NCI-H146 (cell line): ENCODE measurements at regions not wholly inside any gene's neighbourhood (a gene's known extent, or its start where the extent isn't known, plus 50 kb on each side); places are given as distances from the start of the nearest gene placed in this dataset.

Experiments
- DNase-seq: peaks from one replicate; lab custom pipeline; 2025; lab: John Stamatoyannopoulos, UW

DNA sequence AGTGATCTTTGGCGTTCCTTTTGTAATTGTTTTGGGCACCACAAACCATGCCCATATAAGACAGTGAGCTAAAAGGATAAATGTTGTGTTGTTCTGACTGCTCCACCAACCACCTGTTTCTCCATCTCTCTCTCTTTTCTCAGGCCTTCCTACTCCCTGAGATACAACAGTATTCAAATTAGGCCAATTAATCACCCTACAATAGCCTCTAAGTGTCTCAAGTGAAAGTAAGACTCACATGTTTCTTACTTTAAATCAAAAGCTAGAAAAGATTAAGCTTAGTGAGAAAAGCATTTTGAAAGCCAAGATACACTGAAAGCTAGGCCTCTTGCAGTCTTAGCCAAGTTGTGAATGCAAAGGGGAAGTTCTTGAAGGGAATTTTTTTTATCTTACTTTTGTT is 268.8 kb upstream of the NREP start:
- DNase-seq, result no peak

DNA sequence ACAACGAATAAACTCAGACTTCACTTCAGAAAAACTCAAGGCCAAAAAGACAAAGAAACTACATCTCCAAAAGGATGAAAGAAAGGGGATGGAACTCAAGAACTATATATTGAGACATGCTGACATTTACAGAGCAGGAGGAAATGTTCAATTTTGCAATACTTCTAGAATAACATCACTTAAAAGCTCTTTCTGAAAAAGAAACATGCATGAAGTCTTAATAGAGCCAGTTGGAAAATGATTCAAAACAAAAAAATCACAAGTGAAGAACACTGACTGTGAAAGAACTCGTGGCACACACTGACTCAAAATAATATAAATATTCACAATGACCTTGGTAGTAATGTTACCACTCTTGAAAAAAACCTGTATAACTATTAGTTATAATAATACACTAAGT is 267.8 kb upstream of the NREP start:
- DNase-seq, result no peak

DNA sequence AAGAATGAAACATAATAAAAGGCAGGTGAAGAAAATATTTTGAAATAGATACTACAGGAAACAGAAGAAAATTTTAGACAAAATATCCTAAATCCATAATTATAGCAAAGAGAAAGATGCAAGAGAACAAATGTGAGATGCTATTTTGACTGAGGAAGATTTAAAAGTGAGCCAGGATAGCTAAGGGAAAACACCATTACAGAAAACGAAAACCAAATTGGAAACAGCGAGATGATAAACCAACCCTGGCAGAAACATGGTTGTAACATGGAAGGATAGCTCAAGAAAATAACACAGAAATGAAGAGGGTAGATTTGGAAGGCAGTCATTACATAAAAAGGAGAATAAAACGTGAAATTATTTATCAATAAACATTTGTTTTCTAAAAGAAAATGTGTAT is 267.2 kb upstream of the NREP start:
- DNase-seq, result no peak

DNA sequence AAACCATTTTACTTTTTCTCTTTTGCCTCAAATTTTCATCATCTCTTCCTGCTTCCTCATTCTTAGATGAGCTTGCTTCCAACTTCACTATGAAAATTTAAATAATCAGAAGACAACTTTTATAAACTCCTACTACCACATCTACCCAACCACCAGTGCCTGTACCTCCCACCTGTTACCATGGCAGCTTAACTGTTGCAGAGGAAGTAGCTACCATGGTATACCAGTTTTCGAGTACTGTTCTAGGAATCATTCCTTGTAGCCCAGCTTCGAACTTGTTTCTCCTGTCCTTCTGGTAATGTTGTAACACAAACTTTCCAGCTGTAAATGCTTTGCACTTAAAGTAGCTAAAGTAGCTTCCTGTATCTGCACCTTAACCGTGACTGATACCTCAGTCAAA is 266.8 kb upstream of the NREP start:
- DNase-seq, result no peak

DNA sequence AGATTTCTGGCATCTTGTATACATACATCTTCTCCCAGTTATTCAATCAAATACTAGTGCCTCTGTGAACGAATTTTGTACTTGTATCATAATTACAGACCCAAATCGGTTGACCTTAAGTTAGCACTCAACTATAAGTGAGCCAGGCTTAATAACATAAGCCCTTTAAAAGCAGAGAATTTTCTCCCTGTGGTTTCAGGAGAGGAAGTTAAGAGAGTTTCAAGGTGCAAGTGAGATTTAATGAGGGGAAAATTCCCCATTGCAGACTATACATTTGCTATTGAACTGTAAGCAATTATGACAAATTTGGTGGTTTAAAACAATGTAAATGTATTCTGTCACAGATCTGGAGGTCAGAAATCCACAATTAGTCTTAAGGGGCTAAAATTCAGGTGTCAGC is 261.9 kb upstream of the NREP start:
- DNase-seq, result no peak

DNA sequence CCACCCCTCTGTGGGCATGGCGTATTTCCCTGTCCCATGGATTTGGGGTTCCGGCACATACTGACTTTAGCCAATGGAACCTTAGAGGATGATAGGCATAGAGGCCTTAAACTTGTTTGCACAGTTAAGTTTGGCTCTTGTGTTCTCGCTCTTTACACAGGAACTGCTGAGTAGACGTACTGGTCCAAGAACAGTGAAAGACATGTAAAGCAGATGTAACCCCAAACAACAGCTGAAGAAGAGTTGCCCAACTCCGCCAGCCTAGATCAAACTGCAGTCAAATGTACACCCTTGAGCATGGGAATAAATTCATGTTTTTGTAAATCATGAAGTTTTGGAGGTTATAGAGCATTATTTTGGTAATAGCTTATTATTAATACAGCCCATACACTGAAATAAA is 260.0 kb upstream of the NREP start:
- no peak for DNase-seq

DNA sequence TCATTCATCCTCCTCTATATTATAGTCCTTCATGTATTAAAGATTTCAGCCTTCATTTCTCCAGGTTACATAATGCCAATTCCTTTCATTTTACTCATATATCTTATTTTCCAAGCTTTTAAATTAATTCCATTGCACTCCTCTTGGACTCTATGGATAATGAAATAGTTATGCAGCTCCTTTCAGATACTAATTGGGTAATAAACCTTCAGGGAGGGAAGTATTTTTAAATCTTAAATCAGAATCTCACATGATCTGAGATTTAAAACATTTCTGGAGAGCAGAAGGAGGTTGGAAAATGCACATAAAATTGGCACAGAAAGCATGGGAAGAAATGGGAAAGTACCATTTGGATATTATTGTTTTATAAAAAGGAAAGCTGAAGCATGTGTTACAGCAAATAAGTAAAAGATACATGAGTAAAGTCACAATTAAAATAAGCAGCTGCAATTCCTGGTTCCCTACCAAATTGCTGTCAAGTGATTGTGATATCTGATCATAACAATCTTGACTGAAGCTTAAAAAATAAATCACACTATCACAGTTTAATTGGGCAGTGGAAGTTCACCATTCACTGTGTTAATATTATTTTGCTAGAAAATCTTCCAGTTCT is 257.9 kb upstream of the NREP start:
- no peak for DNase-seq

DNA sequence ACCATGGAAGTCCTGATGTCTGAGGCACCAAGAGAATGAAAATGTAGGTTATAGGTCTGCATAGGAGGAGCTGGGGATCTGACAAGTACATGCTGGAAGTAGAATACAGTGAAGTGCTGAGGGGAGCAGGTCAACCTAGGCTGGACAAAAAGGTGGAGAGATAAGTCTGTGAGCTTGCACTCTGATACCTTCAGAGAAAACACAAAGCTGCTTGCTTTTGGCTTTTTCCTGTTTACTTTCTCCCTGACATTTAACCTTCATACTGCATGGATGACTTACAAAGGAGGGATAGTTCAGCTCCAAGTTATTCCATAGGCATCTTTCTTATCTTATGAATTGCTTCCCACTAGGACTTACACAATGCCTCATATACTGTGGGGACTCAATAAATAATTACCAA is 256.7 kb upstream of the NREP start:
- DNase-seq, result no peak

DNA sequence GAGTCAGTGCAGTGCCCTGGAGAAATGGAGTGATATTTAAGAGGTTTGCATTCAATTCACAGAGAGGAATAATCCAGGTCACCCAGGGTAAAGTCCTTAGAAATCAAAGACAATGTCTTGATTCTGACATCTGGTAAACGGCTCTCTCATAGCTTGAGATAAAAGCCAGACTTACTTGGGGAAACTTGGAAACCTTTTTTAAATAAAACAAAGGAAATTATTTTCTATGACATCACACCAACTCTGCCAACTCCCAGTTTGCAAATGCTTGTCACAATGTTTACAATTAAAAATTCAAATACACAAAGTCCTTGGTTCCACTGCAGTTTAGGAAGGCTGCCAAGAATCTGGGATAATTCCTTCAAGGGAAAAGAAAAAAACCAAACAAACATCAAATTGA is 255.1 kb upstream of the NREP start:
- no peak for DNase-seq

DNA sequence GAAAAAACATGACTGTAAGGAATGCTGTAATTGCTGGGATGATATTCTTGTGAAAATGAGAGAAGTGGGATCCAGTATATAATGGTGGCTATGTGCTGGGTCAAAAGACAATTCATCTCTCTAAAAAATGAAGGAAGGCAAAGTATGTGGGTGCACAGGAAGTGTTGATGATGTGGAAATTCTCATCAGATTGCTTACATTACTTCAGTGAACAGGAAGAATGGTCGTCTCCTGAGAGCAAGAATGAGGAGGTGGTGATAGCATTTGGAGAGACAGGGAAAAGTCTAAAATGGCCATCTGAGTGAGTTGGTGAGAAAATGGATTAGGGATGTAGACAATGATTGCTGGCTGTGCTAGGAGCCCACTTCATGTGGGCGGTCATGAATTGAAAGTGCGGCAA is 253.5 kb upstream of the NREP start:
- DNase-seq, result no peak

DNA sequence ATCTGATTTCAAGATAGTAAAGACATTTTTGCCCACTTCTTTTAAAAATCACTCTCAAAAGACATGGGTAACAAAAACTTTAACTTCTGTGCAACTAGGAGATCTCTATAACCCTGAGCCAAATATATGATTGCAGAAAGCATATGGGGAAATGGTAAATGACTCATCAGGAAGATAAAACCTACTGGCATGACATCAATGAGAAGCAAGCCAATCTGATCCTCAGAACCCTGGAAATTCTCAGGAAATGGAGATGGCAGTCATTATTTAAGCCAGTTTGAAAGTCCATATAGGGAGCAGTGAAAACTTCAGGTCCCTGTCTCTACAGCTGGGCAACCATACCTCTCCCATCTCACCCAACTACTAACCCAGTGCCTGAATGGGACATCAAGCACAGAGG is 249.7 kb upstream of the NREP start:
- DNase-seq, result no peak

DNA sequence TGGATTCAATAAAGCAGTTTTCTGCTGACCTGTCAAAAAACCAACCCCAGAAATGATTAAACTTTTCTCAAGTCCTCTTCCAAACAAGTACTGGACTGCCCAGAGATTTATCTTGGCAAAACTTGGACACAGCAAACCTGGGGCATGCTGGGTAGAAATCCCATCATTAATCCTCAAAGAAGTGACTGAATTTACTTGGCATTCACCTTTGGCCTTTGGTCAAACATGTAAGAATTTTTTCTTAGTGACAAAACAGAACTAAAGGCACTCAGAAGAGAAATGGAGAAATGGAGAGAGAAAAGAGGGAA is 248.6 kb upstream of the NREP start:
- DNase-seq, result no peak

DNA sequence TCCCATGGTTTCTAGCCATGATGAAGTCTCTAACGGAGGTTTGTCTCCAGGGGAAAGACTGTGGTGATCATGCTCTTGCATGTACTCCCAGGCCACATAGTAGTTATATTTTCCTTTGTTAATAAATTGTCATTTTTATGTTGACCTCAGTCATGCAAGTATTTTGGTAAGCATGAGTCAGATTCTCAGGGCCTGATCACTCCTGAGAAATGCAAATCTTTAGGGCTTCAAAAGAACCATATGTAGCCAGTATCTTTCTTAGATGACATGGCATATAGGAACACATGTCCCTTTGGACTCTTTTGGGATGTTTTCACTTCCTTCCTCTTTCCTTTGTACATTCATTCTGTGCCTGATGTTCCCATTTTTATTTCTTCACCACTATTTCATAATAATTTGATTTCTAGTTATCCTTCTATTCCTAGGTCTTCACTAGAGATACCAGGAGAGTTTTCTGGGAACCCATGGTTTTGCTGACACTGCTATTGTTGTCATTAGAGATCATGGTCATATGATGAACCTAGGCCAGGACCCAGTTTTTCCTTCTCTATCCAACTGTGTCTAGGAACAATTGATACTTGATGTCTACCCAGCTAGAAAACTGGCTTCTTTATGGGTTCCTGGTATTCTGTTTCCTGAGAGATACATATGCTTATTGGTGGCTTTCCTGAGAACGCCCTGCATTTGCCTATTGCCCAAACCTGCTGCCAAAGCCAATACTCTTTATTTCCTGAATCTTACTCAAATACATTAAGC is 248.1 kb upstream of the NREP start:
- no peak for DNase-seq

DNA sequence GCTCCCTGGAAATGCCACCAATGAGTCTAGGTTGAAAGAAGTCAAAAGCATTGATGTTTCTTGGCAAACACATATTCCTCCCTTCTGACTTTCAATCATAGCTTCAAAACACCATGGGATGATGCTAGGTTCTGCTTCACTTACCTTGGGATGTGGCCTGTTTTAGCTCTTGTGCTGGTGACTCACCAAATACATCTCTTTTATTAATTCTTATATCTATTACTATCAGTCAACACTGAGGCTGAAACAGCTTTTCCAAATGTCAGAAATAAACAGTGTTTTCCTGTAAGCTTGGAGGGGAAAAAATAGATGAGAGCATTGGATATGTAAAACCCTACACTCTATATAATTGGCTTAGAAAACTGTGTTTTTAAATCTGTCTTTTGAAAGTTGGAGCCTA is 245.4 kb upstream of the NREP start:
- DNase-seq, result no peak

DNA sequence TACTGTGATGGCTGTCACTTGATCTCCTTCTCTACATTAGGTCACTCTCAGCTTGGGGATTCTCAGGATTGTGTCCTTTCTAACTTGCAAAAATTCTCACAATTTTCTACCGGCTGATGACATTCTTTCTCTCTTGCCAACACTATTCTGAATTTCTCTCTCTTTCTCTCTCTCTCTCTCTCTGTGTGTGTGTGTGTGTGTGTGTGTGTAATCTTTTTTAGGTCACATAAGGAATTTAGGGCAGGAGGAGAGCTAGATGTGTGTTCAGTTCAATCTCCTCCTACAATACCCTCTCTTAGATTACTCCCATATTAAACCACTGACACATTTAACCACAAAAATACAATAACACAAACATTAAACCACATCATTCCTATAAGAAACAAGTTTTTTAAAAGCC is 242.3 kb upstream of the NREP start:
- no peak for DNase-seq

DNA sequence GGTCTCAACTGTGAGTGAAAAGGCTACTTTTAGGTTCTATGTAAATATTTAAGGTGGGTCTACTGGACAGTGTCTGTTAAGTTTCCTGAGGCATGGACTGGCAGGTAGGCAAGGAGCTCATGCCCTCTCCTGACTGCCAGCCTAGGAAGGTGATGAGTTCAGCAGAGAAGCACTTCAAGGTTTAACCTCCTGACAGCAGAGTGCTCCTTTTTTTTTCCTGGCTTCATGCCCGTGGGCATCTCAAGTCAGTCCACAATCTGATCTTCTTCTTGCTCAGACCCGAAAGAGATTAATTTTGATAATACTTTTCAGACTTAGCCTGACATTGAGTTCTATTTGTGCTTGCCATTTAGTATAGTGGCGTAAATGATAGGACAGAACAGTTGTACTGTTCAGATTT is 241.9 kb upstream of the NREP start:
- no peak for DNase-seq

DNA sequence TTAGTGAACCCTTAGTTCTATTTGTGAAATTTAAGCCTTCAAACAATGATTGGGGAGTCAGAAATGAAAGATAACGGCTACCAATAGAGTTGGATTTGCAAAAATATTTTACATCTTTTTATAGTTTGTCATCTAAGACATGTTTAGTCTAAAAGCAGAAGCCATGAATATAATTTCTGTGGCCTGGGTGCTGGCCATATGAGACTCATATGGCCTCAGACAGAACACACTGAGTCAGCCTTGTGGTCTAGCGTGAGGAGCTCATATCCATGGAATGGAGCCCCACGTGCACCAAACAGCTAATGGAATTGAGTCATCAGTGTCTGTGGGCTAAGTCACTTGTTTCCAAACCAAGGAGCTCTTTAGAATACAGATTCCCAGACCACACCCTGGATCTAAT is 240.7 kb upstream of the NREP start:
- DNase-seq, result no peak

DNA sequence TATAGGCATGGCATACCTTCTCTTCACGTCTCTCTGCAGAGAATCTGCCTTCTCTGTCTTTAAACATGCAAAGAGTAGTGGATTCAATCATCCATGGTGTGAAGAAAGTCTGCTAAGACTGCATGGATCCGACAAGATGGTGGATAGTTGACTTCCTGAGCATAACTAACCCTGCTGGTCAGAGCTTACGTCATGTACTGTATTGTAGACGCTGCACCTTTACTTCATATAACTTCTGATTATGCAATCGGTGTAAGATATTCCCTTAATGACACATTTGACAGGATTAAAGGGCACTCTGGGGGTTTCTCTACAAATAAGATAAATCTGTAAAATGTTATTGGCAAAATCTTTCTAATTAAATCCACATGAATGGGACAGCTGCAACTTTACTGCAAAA is 240.3 kb upstream of the NREP start:
- DNase-seq, result no peak

DNA sequence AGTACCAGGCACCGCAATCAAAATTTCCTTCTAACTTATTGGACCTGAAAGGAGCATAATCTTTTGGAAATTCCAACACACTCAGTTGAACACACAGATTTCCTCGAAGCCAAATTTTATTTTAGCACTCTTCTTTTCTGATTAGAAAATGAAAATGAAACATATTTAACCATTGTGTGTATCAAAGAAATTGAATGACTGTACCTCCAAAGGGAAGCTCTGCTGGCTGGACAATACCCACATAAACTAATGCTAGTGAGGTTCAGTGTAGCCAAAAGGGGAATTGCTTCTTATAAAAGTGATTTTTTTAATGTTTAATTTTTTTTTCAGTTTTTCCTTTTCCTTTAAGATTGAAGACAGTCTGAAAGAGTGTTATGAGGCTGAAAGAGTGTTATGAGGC is 239.6 kb upstream of the NREP start:
- DNase-seq, result no peak

DNA sequence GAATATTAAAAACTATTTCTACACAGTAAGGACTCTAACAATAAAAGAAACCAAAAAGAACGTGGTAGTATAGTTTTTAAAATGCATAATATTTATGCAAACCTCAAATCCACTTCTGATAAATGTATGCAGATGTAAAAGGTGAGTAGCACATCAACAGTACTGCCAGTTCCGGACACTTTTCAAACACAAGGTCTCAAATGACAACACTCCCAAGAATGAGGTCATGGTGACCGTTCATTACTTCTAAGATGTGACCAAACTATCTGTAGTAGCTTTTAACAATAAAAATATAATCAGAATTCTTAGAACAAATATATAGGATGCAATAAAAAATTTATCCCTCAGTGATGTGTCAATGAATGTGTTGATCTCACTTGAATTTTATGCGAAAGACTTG is 238.7 kb upstream of the NREP start:
- DNase-seq, result no peak

DNA sequence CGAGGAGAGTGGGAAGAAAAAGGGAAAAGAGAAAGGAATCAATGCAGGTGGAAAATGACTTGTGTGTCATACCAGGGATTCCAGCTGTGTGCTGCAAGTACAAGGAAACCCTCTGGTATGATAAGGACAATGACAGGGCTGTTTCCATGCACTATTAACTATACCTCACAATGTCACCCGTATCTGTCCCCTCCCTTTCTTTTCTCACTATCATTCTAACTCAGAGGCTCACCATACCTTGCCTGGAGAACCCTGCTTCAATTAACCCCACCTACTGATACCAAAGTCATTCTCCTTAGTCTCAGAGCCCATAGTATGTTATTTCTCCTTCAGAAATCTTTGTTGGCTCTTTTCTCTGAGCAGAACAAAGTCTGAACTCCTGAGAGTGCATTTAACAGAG is 236.2 kb upstream of the NREP start:
- DNase-seq, result no peak

DNA sequence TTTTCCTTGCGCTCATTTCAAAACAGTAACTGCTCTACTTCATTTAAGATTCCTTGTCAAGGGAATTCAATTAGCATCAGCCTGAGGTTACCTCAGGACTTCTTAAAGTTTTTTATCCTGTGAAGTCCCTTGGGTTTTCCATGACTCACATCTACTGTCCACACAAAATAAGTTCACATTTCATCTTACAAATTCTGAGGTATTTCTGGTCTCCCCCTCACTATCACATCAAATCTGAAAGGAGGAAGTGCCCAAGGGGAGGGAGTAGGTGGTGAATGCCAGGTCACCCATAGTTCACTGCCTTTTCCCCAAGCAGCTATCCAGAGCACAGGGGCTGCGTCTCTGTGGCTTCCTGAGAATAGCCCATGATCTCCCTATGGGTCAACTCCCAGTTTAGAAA is 227.1 kb upstream of the NREP start:
- no peak for DNase-seq

DNA sequence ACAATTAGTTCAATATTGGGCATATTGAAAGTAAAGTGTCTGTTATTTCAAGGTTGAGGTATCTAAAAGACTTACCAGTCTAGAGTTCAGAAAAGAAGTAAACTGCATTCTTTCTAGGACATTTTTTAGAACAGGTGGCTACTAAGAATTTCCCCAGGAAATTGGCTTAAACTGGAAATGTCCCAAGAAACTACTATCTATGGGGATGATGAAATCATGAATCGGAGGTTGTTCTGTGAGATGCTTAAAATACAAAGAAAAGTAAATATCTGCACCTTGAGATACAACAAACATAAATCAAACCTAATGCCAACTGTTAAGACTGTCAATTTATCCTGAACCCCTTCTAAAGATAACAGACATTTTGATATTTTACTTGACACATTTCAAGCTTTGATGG is 226.5 kb upstream of the NREP start:
- DNase-seq, result no peak

DNA sequence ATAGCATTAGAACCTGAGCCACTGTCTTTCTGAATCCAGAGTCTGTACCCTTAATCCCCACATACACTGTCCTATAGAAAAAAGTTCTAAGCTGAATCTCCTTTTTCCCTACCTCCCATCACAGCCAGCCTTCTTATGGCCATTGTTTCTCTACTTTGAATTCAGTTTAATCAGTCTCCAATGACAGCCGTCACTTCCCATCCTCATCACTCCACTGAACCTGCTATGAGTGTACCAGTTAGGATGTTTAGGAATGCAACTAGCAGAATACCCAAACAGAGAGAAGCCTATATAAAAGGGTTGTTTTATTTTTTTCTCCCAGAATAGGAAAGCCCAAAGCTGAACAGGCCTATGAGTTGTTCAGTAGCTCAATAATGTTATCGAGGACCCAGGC is 220.4 kb upstream of the NREP start:
- DNase-seq, result no peak
